Hepatocyte (in vitro differentiated cells): ENCODE measurements at regions not wholly inside any gene's neighbourhood (a gene's known extent, or its start where the extent isn't known, plus 50 kb on each side); places are given as distances from the start of the nearest gene placed in this dataset.

Experiments
- EZH2 ChIP-seq: fragments of 200-600 bp; sonication (generic); IDR thresholded peaks from 2 replicates; pipeline ENCODE4 v1.6.1; 2016; ENCODE audit warnings: antibody characterized with exemption, mild to moderate bottlenecking, borderline replicate concordance
- TF ChIP-seq, protein P1 (sequence below): fragments of 200-600 bp; sonication (generic); IDR thresholded peaks from 2 replicates; pipeline ENCODE4 v1.5.1; 2016; ENCODE audit warnings: antibody characterized with exemption, mild to moderate bottlenecking; ENCODE audit not compliant: poor library complexity

DNA sequence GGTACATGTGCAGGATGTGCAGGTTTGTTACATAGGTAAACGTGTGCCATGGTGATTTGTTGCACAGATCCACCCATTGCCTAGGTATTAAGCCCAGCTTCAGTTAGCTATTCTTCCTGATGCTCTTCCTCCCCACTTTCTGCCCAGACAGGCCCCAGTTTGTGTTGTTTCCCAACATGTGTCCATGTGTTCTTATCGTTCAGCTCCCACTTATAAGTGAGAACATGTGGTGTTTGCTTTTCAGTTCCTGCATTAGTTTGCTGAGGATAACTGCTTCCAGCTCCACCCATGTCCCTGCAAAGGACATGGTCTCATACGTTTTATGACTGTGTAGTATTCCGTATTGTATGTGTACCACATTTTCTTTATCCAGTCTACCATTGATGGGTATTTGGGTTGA is 251.7 kb upstream of the NOVA1 start:
- TF ChIP-seq, protein P1, sequence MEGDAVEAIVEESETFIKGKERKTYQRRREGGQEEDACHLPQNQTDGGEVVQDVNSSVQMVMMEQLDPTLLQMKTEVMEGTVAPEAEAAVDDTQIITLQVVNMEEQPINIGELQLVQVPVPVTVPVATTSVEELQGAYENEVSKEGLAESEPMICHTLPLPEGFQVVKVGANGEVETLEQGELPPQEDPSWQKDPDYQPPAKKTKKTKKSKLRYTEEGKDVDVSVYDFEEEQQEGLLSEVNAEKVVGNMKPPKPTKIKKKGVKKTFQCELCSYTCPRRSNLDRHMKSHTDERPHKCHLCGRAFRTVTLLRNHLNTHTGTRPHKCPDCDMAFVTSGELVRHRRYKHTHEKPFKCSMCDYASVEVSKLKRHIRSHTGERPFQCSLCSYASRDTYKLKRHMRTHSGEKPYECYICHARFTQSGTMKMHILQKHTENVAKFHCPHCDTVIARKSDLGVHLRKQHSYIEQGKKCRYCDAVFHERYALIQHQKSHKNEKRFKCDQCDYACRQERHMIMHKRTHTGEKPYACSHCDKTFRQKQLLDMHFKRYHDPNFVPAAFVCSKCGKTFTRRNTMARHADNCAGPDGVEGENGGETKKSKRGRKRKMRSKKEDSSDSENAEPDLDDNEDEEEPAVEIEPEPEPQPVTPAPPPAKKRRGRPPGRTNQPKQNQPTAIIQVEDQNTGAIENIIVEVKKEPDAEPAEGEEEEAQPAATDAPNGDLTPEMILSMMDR, result no peak
- no peak for TF ChIP-seq EZH2
